ENCODE measurements at regions not wholly inside any gene's neighbourhood (a gene's known extent, or its start where the extent isn't known, plus 50 kb on each side); places are given as distances from the start of the nearest gene placed in this dataset.
"Not testable (repeated sequence)": the region's sequence is repeated elsewhere in the genome, so short reads cannot be mapped to it uniquely, and the experiment has no call there.

GRCh38 chr16:76612497-76612896, 335.3 kb downstream of the CNTNAP4 start:
- DNase-seq (ENCODE audit: low spot score) = no peak

GRCh38 chr16:76614269-76614668, 337.1 kb downstream of the CNTNAP4 start:
- no peak for DNase-seq (ENCODE audit: low spot score)

DNA sequence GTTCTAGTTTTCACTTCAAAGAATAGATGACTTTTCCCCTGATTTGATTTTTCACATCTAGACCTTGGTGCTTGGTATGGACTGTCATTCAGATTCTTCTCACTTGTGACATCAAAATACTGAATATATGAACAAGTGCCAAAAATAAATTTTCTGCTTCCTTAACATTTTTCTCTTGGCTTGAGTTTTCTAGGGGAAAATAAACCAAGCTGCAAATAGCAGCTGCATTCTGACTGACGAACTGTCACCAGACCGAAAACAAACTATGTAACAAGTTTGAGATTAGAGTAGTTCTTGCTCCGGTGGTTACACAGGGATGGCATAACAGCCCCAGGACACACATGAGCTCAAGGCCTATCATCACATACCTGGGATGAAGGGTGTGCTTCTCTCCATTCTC, 345.7 kb downstream of the CNTNAP4 start:
- DNase-seq (ENCODE audit: low spot score) = no peak

DNA sequence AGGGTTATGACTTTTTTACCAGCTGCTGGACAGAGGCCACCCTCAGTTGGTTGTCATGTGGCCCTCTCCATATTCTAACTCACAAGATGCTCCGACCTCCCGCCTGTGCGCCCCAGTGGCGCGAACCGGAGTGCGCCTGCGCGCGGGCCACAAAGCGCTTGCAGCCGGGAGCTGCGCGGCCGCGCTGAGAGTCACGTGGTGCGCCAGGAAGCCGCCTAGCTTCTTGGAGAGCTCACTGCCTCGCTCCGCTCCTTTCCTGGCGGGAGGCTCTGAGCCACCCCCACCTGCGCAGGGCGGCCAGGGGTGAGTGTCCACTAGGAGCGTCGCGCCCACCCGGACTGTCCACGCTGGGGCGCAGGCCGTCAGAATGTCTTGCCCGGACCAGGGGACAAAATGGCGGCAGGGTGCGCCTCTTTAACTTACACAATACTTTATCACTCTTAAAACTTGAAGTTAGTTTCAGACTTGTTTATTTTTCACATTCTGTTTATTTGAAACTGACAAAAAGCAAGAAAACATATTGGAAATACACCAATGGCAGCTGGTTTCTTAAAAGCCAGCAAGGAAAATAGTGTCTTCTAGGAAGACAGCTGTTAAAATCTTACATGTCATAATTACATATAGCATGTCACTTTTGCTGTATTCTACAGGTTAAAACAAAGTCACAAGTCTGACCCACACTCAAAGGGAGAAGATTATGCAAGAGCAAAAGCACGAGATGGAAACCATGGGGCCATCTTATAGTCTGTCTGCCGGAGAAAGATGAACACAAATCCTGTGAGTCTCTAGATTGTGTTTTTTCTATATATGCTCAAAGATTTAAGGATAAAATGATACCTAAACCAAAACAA, 357.9 kb downstream of the CNTNAP4 start:
- no peak for DNase-seq (ENCODE audit: low spot score)

DNA sequence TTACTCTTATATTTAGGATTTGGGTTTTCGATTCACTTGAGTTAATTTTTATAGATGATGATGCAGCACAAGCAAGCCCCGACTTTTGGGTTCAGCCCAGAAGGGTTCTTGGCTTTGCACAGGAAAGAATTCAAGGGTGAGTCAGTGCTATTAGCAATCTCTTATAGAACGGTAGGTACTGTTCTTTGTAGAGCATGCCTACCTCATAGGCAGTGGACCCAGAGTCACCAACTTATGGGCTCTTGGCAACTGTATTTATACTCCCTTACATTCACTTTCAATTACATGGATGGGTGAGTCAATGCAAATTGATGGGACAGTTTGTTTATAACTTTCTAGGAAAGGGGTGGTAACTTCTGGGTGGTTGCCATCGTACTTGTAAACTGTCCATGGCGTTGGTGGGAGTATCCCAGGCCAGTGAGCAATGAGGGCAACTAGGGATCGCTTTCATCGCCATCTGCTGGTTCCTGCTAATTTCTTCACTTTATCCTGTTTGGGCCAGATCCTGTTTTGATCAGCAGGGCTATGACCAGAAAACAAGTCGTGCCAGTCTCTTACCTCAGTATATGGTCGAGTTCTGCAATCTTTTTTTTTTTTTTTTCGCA, 362.6 kb downstream of the CNTNAP4 start:
- peak; percentile 64 for DNase-seq (ENCODE audit: low spot score)

- DNase-seq (ENCODE audit: low spot score) = no peak
Observed at GRCh38 chr16:76650582-76650981, 373.4 kb downstream of the CNTNAP4 start.

GRCh38 chr16:76653390-76654026, 376.3 kb downstream of the CNTNAP4 start:
- DNase-seq (ENCODE audit: low spot score) = peak; percentile 72

DNA sequence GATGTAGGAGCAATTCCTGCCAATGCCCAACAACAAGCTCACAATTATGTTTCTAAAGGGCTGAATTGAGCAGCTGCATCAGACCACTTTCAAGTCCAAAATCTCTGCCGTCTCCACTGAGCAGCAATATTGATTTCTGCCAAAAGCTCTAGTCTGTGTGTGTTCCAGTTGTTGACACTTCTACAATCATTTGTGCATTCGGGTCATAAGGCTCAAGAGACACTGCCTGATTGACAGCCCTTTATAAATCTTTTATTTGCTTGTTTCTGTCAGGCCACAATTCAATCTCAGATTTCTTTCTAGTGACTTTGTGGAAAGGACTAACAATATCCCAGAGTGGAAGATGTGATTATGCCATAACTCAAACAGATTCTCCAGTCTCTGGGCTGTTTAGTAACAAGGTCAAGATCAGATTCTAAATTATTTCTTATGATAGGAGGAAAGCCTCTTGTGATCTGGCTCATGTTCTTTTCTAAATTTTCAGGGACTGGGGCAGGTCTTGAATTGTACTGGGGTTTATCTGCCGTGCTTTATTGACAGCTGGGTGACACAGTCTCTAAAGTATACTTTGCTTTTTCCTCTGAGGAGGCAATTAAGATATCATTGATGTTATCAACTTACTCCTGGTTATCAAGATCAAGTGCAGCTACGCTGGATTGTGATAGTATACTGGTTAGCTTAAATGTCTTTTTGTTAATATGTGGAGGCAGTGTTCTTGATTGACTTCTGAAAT, 377.1 kb downstream of the CNTNAP4 start:
- no peak for DNase-seq (ENCODE audit: low spot score)

- no peak for DNase-seq (ENCODE audit: low spot score)
Observed at GRCh38 chr16:76656994-76657393, 379.8 kb downstream of the CNTNAP4 start.

DNA sequence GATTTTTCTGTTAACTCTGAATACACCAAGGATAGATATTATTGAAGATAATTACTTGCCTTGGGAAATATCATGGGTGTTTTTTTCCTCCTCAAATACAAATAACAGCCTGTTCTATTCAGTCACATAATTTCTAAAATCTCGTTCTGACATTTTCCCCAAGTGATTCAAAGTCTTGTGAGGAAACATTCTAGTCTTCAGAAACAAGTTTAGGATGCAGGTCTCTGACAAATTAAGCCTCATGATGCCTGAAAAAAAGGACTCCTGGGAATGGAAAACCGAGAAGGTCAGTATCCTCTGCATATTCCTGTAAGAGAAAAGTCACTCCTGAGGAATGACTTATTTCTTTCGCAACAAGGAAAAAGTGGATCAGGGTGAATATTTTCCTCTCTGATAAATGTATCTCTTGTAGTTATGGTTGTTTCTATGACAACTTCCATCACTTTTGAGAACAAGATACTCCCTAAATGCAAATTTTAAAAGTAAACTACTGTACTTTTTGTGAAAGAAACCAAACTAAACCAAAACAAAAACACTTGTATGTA, 384.6 kb downstream of the CNTNAP4 start:
- no peak for DNase-seq (ENCODE audit: low spot score)

DNA sequence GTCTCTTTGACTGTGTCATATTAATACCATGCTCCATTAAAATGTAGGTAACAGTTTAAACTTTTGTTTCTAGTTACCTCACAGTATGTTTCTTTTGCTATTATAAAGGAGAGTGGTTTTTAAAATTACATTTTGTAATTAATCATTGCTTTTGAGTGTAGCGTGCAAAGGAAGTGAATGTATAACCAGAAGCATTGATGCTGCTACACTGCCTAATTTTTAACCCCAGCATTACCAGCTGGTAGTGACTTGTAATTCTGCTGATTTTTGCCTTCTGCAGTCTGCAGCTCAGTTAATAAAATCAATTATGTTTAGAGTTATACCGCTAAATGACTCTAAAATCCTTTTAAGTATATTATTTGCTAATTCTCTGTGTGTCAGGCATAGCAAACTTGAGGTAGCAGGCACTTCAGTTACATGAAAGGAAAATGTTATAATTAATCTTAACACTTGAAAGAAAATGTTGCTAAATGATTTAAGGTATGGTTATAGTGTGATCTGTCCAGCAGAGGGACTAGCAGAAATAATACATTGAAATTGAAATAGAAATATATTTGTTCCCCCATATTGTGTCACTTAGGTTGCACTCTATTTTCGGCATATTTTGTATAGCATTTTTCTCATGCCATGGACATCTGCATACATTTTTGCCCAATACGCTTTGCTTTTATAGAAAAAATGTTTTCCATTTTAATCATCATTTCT, 388.5 kb downstream of the CNTNAP4 start:
- peak; percentile 5 for DNase-seq (ENCODE audit: low spot score)

DNA sequence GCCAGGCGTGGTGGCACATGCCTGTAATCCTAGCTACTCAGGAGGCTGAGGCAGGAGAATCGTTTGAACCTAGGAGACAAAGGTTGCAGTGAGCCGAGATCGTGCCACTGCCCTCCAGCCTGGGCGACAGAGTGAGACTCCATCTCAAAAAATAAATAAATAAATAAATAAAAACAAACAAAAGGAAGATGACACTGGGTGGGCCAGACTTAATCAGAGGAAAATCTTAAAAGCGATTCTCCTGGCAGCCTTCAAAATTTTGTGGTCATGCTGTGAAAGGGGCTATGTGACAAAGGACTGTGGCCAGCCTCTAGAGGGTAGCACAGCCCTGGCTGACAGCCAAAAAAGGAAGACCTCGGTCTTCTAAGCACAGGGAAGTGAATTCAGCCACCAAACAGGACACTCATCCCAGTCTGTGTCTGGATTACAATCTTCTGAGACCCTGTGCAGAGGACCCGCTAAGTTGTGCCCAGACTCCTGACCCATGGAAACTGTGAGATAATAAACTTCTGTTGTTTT, 391.1 kb downstream of the CNTNAP4 start:
- DNase-seq (ENCODE audit: low spot score) = no peak

- DNase-seq (ENCODE audit: low spot score) = no peak
Observed at GRCh38 chr16:76669288-76669687, 392.1 kb downstream of the CNTNAP4 start.

- no peak for DNase-seq (ENCODE audit: low spot score)
Observed at GRCh38 chr16:76670125-76670857, 393.1 kb downstream of the CNTNAP4 start.

- DNase-seq (ENCODE audit: low spot score) = peak; percentile 27
Observed at GRCh38 chr16:76676356-76676755, 399.2 kb downstream of the CNTNAP4 start.

- DNase-seq (ENCODE audit: low spot score) = no peak
Observed at GRCh38 chr16:76681296-76681695, 404.1 kb downstream of the CNTNAP4 start.

DNA sequence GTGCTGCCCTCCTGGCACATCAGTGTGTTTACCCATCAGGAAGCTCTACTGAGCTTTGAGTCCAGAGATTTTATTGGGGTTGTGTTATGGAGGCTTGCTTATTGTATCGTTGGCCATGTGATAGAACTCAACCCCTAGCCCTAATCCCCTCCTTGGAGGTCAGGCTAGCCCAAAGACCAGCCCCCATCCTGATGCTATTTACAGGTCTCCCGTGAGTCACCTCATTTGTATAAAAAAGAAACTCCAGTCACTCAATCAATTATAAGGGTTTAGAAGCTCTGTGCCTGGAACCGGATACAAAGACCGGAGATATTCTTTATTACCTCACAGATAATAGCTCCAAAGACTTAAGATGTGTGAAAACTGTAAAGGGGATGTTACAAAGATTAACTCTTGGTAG, 405.9 kb downstream of the CNTNAP4 start:
- DNase-seq (ENCODE audit: low spot score) = no peak

GRCh38 chr16:76696876-76697275, 419.7 kb downstream of the CNTNAP4 start:
- no peak for DNase-seq (ENCODE audit: low spot score)

DNA sequence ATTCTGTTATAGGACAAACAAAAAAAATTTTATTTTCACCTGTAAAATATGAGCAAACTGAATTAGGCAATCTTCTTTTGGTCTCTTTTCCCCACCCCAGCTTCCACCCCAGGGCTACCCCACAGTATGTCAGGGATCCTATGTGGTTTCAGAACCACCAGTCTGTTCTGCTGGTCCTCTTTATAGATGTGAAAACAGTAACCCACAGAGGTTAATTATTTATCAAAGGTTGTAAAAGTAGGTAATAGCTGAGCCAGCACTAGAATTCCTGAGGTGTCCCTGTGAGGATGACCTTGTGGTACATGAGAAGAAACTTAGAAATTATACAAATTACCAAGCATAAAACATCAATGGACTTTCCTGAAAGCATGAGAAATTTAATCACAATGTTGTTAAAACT, 428.7 kb downstream of the CNTNAP4 start:
- DNase-seq (ENCODE audit: low spot score) = no peak

DNA sequence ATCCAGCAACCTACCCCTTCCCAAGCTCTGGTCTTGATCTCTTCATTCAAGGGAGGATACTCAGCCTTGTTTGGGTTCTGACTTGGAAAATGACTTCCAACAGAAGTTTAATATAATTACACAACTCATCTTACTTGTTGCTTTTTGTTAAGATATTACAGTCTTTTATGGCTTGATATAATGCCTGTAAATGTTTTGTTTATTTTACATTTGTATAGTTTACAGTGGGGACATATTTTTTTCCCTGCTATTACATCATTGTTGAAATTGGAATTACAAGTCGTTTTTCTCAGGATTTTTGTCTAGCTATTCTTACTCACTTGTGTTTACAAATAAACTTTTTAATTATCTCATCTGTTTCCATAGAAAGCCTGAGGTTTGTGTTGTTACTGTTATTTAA, 436.0 kb downstream of the CNTNAP4 start:
- no peak for DNase-seq (ENCODE audit: low spot score)

DNA sequence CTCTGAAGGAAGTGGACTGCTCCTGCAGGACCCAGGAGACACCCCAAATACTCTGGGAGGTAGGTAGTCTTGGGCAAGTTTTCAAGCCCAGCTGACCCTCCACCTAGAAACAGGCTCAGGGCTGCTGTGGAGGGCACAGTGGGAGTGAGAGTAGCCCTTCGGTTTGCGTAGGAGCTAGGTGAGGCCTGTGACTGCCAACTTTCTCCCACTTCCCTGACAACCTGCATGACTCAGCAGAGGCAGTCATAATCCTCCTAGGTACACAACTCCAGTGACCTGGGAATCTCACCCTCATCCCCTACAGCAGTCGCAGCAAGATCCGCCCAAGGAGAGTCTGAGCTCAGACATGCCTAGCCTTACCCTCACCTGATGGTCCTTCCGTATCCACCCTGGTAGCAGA, 439.1 kb downstream of the CNTNAP4 start:
- not testable (repeated sequence) for DNase-seq (ENCODE audit: low spot score)

Measured in RKO (cell line).